ENCODE measurements at regions not wholly inside any gene's neighbourhood (a gene's known extent, or its start where the extent isn't known, plus 50 kb on each side); places are given as distances from the start of the nearest gene placed in this dataset.

- no peak for TF ChIP-seq CTCF (IDR thresholded peaks at IDR 0.05; ENCODE audit: control insufficient read depth, extremely low read depth, insufficient read depth)
- DNase-seq (ENCODE audit: low read depth) = no peak
Measured at GRCh38 chr22:34102633-34103032, 182.4 kb upstream of the LARGE1 start.

GRCh38 chr22:34105461-34106062 lies 185.3 kb upstream of the LARGE1 start:
- H3K4me3 ChIP-seq (ENCODE audit: low read depth, low read length) = no peak overlapping the region
- peak; percentile 26 for DNase-seq (ENCODE audit: low read depth)
- TF ChIP-seq CTCF (IDR thresholded peaks at IDR 0.05; ENCODE audit: control insufficient read depth, extremely low read depth, insufficient read depth) = peak; percentile 79

More at GRCh38 chr22:34102633-34103032, 182.4 kb upstream of the LARGE1 start:
- no peak overlapping the region for H3K4me3 ChIP-seq (ENCODE audit: low read depth, low read length)

GRCh38 chr22:34108168-34108567 lies 187.9 kb upstream of the LARGE1 start:
- no peak overlapping the region for H3K4me3 ChIP-seq (ENCODE audit: low read depth, low read length)
- TF ChIP-seq CTCF (IDR thresholded peaks at IDR 0.05; ENCODE audit: control insufficient read depth, extremely low read depth, insufficient read depth) = no peak
- DNase-seq (ENCODE audit: low read depth) = no peak

GRCh38 chr22:34111210-34111824 lies 191.0 kb upstream of the LARGE1 start:
- peak; percentile 73 for TF ChIP-seq CTCF (IDR thresholded peaks at IDR 0.05; ENCODE audit: control insufficient read depth, extremely low read depth, insufficient read depth)
- no peak overlapping the region for H3K4me3 ChIP-seq (ENCODE audit: low read depth, low read length)
- no peak for DNase-seq (ENCODE audit: low read depth)

- no peak overlapping the region for H3K4me3 ChIP-seq (ENCODE audit: low read depth, low read length)
- no peak for TF ChIP-seq CTCF (IDR thresholded peaks at IDR 0.05; ENCODE audit: control insufficient read depth, extremely low read depth, insufficient read depth)
Measured at GRCh38 chr22:34113381-34113780, 193.1 kb upstream of the LARGE1 start.

GRCh38 chr22:34114406-34114805 lies 194.1 kb upstream of the LARGE1 start:
- TF ChIP-seq CTCF (IDR thresholded peaks at IDR 0.05; ENCODE audit: control insufficient read depth, extremely low read depth, insufficient read depth) = no peak
- DNase-seq (ENCODE audit: low read depth) = no peak
- H3K4me3 ChIP-seq (ENCODE audit: low read depth, low read length) = no peak overlapping the region

More at GRCh38 chr22:34113381-34113780, 193.1 kb upstream of the LARGE1 start:
- DNase-seq (ENCODE audit: low read depth) = no peak

GRCh38 chr22:34115722-34116121 lies 195.4 kb upstream of the LARGE1 start:
- no peak overlapping the region for H3K4me3 ChIP-seq (ENCODE audit: low read depth, low read length)
- no peak for TF ChIP-seq CTCF (IDR thresholded peaks at IDR 0.05; ENCODE audit: control insufficient read depth, extremely low read depth, insufficient read depth)

More at GRCh38 chr22:34115722-34116121, 195.4 kb upstream of the LARGE1 start:
- DNase-seq (ENCODE audit: low read depth) = no peak

Data from LNCaP clone FGC (cell line).